ENCODE measurements at regions not wholly inside any gene's neighbourhood (a gene's known extent, or its start where the extent isn't known, plus 50 kb on each side); places are given as distances from the start of the nearest gene placed in this dataset.
A peak's percentile ranks its signal among the peaks of the same experiment; 100 is the strongest.

DNA sequence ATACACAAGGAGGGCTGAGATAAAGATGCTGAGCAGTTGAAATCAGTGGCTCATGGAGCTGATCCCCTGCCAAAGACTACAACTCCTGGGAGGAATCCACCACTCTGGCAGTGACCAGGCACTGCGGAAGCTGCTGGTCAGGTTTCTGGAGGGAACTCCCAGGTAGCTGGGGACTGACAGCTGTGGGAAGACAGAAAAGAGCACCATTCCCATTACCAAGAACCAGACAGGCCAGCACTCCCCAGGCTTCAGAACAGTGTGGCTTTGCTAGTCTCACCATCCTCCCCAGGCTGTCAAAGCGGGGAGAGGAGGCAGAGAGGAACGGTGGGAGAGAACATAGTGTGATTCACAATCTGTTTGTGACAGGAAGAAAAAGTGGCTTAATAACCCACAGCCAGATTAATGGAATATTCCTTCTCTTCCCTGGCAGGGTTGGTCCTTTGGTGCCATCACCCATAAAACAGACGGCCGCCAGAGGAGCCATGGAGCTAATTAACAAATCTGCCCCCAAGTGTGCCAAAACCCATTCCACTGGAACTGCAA is 92.1 kb downstream of the MAB21L3 start:
- Histone ChIP-seq H2AFZ (ENCODE audit: low read depth, low read length) (no peak overlapping the region), H3K27me3 (ENCODE audit: control insufficient read depth in 2 of 2, insufficient read depth in 2 of 2, low read length in 2 of 2) (peaks cover 14 to 27% of the 10 kb centered on the region in 2 experiments), H3K9me3 (replicated peaks; ENCODE audit: control insufficient read depth, insufficient read depth, low read depth, low read length) (no peaks in the 10 kb centered on the region), H3K27ac (ENCODE audit: extremely low read depth, low read depth, low read length) (no peak overlapping the region), H3K36me3 (ENCODE audit: control insufficient read depth, insufficient read depth, low read length) (no peaks in the 10 kb centered on the region), H3K4me1 (replicated peaks in 1 of 2; ENCODE audit: control insufficient read depth in 2 of 2, insufficient read depth in 2 of 2, low read length in 2 of 2) (no peaks in the 10 kb centered on the region), H3K4me2 (ENCODE audit: insufficient read depth, low read length) (no peak overlapping the region), H3K9me1 (ENCODE audit: control insufficient read depth, insufficient read depth, low read length) (no peaks in the 10 kb centered on the region), H4K20me1 (replicated peaks; ENCODE audit: control insufficient read depth, insufficient read depth, low read length) (no peaks in the 10 kb centered on the region), H3K4me3 (no peak overlapping the region), H3K9ac (ENCODE audit: insufficient read depth in 1 of 2, low read depth in 2 of 2, low read length in 2 of 2) (no peak overlapping the region), H3K79me2 (ENCODE audit: control insufficient read depth, insufficient read depth, low read length) (no peaks in the 10 kb centered on the region)
- DNase-seq (ENCODE audit: extremely low read depth in 1 of 4, low spot score in 3 of 4) (no peak), ATAC-seq (no peak), FAIRE-seq (no peak)
- in situ Hi-C loops (cut with MboI) (no loop called here), intact Hi-C loops (cut with micrococcal nuclease) (no loop called here)
- ChIA-PET CTCF (ENCODE audit: low intra/inter-chr PET ratio) (no interaction called here), POLR2A (interaction anchor here (0.8 kb wide), 1 partner anchor 213 kb away, joined by 3 read pairs; no protein-coding TSS in a partner anchor)
- BruUV-seq (replicated peaks), result no TSS peak
- TF ChIP-seq NR3C1 (CRISPR knock-in tag; IDR thresholded peaks at IDR 0.05) (no peak), BMI1 (IDR thresholded peaks at IDR 0.05; ENCODE audit: low read length) (no peak), GABPB2 (CRISPR knock-in tag; conservative IDR thresholded peaks at IDR 0.05) (no peak), CXXC5 (CRISPR knock-in tag; IDR thresholded peaks at IDR 0.05) (no peak), GABPA (tag; conservative IDR thresholded peaks at IDR 0.05; ENCODE audit: low read depth) (no peak), OTX1 (CRISPR knock-in tag; IDR thresholded peaks at IDR 0.05) (no peak)
- TF ChIP-seq, protein P1, sequence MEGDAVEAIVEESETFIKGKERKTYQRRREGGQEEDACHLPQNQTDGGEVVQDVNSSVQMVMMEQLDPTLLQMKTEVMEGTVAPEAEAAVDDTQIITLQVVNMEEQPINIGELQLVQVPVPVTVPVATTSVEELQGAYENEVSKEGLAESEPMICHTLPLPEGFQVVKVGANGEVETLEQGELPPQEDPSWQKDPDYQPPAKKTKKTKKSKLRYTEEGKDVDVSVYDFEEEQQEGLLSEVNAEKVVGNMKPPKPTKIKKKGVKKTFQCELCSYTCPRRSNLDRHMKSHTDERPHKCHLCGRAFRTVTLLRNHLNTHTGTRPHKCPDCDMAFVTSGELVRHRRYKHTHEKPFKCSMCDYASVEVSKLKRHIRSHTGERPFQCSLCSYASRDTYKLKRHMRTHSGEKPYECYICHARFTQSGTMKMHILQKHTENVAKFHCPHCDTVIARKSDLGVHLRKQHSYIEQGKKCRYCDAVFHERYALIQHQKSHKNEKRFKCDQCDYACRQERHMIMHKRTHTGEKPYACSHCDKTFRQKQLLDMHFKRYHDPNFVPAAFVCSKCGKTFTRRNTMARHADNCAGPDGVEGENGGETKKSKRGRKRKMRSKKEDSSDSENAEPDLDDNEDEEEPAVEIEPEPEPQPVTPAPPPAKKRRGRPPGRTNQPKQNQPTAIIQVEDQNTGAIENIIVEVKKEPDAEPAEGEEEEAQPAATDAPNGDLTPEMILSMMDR (IDR thresholded peaks at IDR 0.05 in 2 of 3, conservative IDR thresholded peaks at IDR 0.05 in 1 of 3; ENCODE audit: insufficient read depth in 2 of 3, low read depth in 1 of 3, low read length in 3 of 3), result peak; percentile 18 to 47 (median 30); a peak in 3 of 6 replicates
- TF ChIP-seq, protein P2, sequence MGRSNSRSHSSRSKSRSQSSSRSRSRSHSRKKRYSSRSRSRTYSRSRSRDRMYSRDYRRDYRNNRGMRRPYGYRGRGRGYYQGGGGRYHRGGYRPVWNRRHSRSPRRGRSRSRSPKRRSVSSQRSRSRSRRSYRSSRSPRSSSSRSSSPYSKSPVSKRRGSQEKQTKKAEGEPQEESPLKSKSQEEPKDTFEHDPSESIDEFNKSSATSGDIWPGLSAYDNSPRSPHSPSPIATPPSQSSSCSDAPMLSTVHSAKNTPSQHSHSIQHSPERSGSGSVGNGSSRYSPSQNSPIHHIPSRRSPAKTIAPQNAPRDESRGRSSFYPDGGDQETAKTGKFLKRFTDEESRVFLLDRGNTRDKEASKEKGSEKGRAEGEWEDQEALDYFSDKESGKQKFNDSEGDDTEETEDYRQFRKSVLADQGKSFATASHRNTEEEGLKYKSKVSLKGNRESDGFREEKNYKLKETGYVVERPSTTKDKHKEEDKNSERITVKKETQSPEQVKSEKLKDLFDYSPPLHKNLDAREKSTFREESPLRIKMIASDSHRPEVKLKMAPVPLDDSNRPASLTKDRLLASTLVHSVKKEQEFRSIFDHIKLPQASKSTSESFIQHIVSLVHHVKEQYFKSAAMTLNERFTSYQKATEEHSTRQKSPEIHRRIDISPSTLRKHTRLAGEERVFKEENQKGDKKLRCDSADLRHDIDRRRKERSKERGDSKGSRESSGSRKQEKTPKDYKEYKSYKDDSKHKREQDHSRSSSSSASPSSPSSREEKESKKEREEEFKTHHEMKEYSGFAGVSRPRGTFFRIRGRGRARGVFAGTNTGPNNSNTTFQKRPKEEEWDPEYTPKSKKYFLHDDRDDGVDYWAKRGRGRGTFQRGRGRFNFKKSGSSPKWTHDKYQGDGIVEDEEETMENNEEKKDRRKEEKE (IDR thresholded peaks at IDR 0.05; ENCODE audit: borderline replicate concordance in 1 of 2, control insufficient read depth in 1 of 2, low read depth in 2 of 2, low read length in 1 of 2), result no peak
- WGBS (ENCODE audit: insufficient coverage, low coverage, missing lambda C conversion rate), result 0% methylated on average over 5 of the region's 5 CpGs

All from K562 (cell line).